ENCODE measurements at regions not wholly inside any gene's neighbourhood (a gene's known extent, or its start where the extent isn't known, plus 50 kb on each side); places are given as distances from the start of the nearest gene placed in this dataset.
"Not testable (repeated sequence)": the region's sequence is repeated elsewhere in the genome, so short reads cannot be mapped to it uniquely, and the experiment has no call there.

DNA sequence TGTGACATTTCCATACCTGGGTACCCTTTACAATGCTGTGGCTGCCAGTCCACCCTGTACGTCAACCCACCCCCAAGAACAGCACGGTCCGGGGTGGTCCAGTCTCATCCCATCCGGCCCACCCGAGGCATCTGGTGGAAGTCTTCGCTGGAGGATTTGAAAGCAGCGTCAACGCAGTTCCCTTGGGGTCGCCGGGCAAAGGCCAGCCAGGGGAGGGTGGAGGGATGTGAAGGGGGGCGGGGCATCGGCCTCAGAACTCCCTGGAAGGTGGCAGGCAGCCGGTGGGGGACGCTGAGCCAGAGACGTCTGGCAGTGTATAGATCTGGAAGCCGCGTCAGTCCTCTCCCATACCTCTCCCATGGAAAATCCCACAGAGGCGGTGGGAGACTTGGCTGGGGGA lies 1944.0 kb upstream of the DEFB115 start:
- TF ChIP-seq ZFX (IDR thresholded peaks at IDR 0.05; ENCODE audit: borderline replicate concordance) (no peak), CTCF (IDR thresholded peaks at IDR 0.05) (no peak)
- no peak overlapping the region for H3K27ac ChIP-seq

DNA sequence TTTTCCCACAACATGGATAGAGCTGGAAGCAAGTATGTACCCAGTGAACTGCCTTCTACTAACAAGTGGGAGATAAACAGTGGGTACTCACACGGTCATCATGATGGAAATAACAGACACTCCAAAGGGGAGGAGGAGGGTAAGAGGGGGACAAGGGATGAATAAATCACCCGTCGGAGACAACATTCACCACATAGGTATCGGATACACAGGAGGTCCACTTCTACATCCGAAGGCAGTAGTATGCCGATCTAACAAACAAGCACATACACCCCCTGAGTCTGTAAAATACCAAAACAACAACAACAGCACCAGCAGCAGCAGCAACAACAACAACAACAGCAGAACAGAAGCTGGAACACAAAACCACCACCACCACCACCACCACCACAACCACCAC lies 1943.2 kb upstream of the DEFB115 start:
- TF ChIP-seq CTCF (IDR thresholded peaks at IDR 0.05) (no peak), ZFX (IDR thresholded peaks at IDR 0.05; ENCODE audit: borderline replicate concordance) (no peak)

GRCh38 chr20:29318871-29319461 lies 1938.5 kb upstream of the DEFB115 start:
- no peak for TF ChIP-seq CTCF (IDR thresholded peaks at IDR 0.05)
- TF ChIP-seq ZFX (IDR thresholded peaks at IDR 0.05; ENCODE audit: borderline replicate concordance), result no peak
- H3K27ac ChIP-seq, result no peak overlapping the region

More for the DNA sequence above, 1943.2 kb upstream of the DEFB115 start:
- H3K27ac ChIP-seq, result no peak overlapping the region

DNA sequence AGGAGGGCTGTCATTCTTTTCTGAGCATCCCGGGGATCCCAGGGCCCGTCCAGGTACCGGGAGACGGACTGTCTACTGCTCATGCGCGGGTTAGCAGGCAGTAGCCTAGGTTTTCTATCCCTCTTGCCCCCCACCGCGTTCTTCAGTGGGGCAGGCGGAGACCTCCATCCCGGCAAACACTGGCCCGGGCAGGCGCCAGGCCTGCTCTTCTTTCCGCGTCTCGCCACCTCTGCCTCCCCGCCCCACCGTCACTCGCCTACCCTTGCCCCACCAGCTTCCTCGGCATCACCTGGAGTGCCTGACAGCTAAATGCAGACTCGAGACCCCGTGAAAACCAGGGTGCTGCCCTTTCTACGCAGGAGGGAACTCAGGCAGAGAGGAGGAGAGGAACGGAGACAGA lies 1937.7 kb upstream of the DEFB115 start:
- TF ChIP-seq CTCF (IDR thresholded peaks at IDR 0.05) (no peak), ZFX (IDR thresholded peaks at IDR 0.05; ENCODE audit: borderline replicate concordance) (no peak)

DNA sequence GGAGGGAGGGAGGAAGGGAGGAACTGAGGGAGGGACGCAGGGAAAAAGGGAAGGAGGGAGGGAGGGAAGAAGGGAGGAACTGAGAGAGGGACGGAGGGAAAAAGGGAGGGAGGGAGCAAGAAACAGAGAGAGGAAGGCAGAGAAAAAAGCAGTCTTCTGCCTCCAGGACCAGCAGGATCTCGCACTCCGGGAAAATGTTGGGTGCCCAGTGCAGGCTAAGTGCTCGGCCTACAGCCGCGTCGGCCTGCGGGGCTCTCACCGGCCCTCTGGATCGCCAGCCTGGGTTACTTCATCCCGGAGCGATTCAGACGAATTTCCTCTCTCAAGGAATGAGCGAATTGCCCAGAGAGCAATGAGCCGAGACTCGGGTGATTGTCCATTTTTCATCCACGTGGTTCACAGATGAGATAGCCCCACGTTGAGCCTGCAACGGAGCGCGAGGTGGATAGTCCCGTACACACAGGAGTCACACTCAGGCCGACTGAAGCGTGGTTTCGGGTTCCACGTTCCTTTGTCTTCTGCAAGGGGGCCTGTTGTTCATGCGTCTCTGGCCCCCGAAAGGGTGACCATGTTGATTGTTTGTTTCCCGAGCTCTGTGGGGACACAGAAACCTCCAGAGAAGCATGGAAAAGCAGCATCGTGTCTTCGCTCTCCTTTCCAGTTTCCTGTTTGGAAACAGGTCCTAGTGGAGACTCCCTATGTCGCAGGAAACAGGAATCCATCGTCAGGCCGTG lies 1937.1 kb upstream of the DEFB115 start:
- H3K27ac ChIP-seq, result not testable (repeated sequence)

More for the DNA sequence above, 1937.7 kb upstream of the DEFB115 start:
- H3K27ac ChIP-seq, result no peak overlapping the region

GRCh38 chr20:29323631-29324515 lies 1933.6 kb upstream of the DEFB115 start:
- H3K27ac ChIP-seq, result not testable (repeated sequence)

DNA sequence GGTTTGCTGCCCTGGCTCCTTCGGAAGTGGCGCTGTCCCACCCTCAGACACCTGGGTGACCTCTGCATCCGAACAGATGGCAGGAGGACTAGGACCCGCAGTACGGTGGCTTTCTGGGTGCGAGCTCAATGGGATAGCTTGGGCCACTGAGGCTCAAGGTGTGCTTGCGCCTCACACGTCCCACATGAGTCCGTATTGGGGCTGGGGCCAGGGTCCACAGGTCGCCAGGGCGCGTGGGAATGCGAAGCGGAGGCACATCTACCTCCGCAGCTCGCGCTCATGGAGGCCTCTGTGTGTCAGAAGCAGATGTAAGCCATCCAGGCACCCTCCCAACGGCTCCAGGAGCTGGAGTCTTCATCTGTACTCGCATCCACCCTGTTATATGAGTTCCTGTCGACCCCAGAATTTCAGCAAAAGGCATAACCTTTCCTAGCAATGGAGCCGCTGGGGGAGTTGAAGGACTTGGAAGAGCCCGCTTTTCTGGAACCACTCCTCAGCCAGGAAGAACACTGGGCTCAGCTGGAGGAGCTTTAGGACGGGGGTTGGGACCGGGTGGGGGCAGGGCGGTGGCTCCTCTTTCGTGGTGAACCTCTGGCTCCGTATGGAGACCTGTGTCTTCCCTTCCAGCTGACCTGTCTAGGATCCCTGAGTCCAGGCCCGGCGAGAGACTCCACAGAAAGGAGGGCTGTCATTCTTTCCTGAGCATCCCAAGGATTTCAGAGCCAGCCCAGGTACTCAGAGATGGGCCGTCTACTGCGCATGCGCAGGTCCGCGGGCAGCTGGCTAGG lies 1932.8 kb upstream of the DEFB115 start:
- not testable (repeated sequence) for H3K27ac ChIP-seq

DNA sequence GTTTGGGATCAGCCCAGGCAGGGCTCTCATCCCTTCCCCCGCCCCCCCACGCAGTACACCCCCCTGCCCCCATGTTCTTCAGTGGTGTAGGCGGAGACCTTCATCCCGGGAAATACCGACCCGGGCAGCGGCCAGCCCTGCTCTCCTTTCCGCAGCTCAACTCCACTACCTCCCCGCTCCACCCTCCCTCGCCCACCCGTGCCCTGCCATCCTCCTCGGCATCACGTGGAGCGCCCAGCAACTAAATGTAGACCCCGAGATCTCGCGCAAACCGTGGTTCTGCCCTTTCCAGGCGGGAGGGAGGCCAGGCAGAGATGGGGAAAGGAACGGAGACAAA lies 1932.2 kb upstream of the DEFB115 start:
- TF ChIP-seq ZFX (IDR thresholded peaks at IDR 0.05; ENCODE audit: borderline replicate concordance), result no peak
- TF ChIP-seq CTCF (IDR thresholded peaks at IDR 0.05), result no peak
- H3K27ac ChIP-seq, result no peak overlapping the region

- H3K27ac ChIP-seq, result not testable (repeated sequence)
Observed at GRCh38 chr20:29325781-29326180, 1931.7 kb upstream of the DEFB115 start.
